HTR-8/SVneo (cell line): ENCODE measurements at regions not wholly inside any gene's neighbourhood (a gene's known extent, or its start where the extent isn't known, plus 50 kb on each side); places are given as distances from the start of the nearest gene placed in this dataset.

Experiments
- DNase-seq: peaks from one replicate; pipeline ENCODE4 v3.0.0; 2011; ENCODE audit warnings: low spot score, mixed read lengths; ENCODE audit not compliant: insufficient read length
- FAIRE-seq: peaks from 2 replicates; lab custom pipeline; 2011; peaks lifted over from hg19 to GRCh38; lab: Jason Lieb, UNC

GRCh38 chr18:50473881-50474280 is 86.0 kb upstream of the MAPK4 start:
- FAIRE-seq, result no peak
- no peak for DNase-seq

GRCh38 chr18:50475538-50476193 is 84.2 kb upstream of the MAPK4 start:
- FAIRE-seq (no peak), DNase-seq (no peak)

GRCh38 chr18:50492097-50492496 is 67.8 kb upstream of the MAPK4 start:
- DNase-seq (no peak), FAIRE-seq (no peak)

GRCh38 chr18:50494569-50494968 is 65.3 kb upstream of the MAPK4 start:
- FAIRE-seq, result no peak

GRCh38 chr18:50506362-50506761 is 53.5 kb upstream of the MAPK4 start:
- no peak for DNase-seq
- no peak for FAIRE-seq

More at GRCh38 chr18:50494569-50494968, 65.3 kb upstream of the MAPK4 start:
- no peak for DNase-seq

GRCh38 chr18:50507120-50507590 is 52.7 kb upstream of the MAPK4 start:
- FAIRE-seq, result no peak

GRCh38 chr18:50508228-50508627 is 51.7 kb upstream of the MAPK4 start:
- FAIRE-seq (no peak), DNase-seq (no peak)

More at GRCh38 chr18:50507120-50507590, 52.7 kb upstream of the MAPK4 start:
- DNase-seq, result peak; percentile 15

- FAIRE-seq (no peak), DNase-seq (no peak)
These were observed 50.9 kb upstream of the MAPK4 start for GRCh38 chr18:50509012-50509411.
